ENCODE measurements at regions not wholly inside any gene's neighbourhood (a gene's known extent, or its start where the extent isn't known, plus 50 kb on each side); places are given as distances from the start of the nearest gene placed in this dataset.

DNA sequence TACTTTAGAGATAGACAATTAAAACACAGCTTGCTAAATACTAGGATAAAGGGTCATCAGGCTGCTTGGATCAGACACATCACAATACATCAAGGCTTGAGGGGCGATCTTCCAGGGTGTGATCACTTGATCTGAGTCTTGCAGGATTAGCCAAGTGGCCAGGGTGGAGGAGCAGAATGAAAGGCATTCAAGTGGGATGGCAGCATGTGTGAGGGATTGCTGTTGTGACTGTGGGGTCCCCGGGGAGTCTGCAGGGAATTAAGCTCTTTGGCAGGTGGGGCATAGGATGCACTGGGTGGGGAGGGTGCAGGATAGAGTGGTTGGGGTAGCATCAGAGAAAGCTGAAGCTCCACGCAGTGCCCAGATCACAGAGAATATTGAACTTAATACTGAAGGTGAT lies 58.0 kb upstream of the TMEM163 start:
- H3K27ac ChIP-seq = no peak overlapping the region
- TF ChIP-seq, protein P1, sequence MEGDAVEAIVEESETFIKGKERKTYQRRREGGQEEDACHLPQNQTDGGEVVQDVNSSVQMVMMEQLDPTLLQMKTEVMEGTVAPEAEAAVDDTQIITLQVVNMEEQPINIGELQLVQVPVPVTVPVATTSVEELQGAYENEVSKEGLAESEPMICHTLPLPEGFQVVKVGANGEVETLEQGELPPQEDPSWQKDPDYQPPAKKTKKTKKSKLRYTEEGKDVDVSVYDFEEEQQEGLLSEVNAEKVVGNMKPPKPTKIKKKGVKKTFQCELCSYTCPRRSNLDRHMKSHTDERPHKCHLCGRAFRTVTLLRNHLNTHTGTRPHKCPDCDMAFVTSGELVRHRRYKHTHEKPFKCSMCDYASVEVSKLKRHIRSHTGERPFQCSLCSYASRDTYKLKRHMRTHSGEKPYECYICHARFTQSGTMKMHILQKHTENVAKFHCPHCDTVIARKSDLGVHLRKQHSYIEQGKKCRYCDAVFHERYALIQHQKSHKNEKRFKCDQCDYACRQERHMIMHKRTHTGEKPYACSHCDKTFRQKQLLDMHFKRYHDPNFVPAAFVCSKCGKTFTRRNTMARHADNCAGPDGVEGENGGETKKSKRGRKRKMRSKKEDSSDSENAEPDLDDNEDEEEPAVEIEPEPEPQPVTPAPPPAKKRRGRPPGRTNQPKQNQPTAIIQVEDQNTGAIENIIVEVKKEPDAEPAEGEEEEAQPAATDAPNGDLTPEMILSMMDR (conservative IDR thresholded peaks at IDR 0.05) = no peak
- TF ChIP-seq ZFX (IDR thresholded peaks at IDR 0.05) = no peak

DNA sequence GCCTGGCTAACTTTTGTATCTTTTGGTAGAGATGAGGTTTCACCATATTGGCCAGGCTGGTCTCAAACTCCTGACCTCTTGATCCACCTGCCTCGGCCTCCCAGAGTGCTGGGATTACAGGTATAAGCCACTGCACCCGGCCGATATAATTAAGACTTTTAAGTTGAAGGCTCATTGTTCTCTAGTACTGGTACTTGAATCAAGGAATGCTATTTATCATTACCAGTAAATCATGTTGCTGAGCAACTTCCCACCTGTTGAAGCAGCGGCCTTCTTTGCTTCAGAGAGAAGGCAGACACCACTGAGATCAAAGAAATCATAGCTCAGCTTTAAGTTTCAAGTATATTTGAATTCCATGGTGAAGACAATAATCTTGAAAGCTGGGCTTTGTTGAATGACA lies 58.8 kb upstream of the TMEM163 start:
- TF ChIP-seq ZFX (IDR thresholded peaks at IDR 0.05) = no peak
- TF ChIP-seq, protein P1 (conservative IDR thresholded peaks at IDR 0.05) = no peak
- H3K27ac ChIP-seq = no peak overlapping the region

DNA sequence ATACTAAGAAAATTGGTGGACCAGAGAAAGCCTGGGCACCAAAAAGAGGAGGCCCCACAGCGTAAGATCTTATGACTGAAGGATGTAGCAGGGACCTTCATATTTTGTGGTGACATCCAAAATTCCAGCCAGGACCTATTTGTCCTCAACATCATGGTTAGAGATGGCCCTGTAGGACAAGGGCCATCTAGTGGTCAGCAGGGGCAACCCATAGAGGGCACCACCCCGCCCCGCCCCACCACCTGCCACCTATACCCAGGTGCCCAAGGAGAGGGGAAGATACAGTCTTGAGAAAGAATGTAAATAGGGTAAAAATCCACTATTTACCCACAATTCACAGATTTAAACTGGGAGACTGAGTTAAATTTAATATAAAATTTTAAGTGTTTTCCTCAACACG lies 59.6 kb upstream of the TMEM163 start:
- TF ChIP-seq ZFX (IDR thresholded peaks at IDR 0.05) = no peak
- TF ChIP-seq, protein P1 (conservative IDR thresholded peaks at IDR 0.05) = peak; percentile 82
- H3K27ac ChIP-seq = no peak overlapping the region

DNA sequence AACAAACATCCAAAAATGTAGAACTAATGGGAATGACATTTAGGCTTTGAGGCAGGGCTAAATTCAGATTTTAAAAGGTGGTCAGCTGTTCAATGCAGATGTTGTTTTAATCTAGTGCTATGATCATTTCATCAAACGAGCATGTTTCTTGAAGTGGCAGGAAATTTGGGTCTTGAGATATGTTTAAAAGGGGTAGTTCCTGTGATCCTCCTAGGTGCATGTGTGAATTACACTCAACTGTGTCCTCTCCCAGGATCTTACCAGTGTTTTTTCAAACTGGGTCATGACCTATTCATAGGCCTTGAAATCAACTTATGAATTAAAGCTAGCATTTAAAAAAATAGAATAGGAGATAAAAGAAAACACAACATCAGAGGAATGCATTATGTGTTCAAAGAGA lies 57.4 kb upstream of the ACMSD start:
- TF ChIP-seq ZFX (IDR thresholded peaks at IDR 0.05) = no peak
- TF ChIP-seq, protein P1 (conservative IDR thresholded peaks at IDR 0.05) = no peak
- no peak overlapping the region for H3K27ac ChIP-seq

DNA sequence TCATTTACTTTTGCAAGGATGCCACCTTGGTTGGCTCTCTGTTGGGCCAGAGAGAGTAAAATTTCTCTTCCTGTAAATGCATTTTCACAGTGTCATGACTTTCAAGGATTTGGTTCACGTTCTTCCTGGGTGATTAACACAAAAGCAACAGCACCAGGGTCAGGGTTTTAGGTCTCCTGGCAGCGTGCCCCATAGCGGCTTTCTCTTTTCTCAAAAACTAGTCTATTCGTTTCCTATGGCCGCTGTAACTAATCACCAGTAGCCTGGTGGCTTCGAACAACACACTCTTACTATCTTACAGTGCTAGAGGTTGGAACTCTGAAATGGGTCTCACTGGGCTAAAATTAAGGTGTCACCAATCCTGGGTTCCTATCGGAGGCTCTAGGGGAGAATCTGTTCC lies 56.3 kb upstream of the ACMSD start:
- TF ChIP-seq, protein P1 (conservative IDR thresholded peaks at IDR 0.05) = no peak
- no peak for TF ChIP-seq ZFX (IDR thresholded peaks at IDR 0.05)
- no peak overlapping the region for H3K27ac ChIP-seq

DNA sequence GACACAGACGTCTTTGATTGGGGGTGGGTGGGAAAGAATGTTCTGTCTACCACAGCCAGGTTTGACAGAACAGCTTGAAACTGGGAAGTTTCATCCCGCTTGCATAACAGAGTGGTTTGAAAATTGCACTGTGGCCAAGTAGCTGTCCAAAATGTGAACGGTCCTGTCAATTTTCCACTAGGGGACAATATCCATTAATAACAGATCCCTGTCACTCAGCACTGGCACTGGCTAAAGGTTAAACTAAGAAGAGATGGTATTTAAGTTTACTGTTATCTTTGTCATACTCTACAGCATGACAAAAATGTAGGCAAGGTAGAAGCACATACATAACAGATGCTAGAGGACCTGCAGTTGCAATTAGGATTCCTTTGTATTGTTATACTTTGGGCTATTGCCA lies 55.6 kb upstream of the ACMSD start:
- TF ChIP-seq, protein P1 (conservative IDR thresholded peaks at IDR 0.05) = peak; percentile 79
- TF ChIP-seq ZFX (IDR thresholded peaks at IDR 0.05) = no peak
- no peak overlapping the region for H3K27ac ChIP-seq

DNA sequence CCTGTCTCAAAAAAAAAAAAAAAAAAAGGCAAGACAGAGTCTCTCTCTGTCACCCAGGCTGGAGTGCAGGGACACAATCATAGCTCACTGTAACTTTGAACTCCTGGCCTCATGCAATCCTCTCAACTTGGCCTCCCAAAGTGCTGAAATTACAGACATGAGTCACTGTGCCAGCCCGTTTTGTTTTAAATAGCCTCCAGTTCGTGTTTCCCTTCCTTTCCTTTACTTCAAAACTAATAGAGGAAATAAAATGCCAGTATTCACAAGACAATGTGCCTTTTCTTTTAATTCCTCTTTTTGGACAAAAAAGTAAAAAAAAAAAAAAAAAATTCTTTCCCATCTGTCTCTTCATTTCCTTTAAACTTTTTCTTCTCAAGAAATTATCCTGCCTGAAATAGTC lies 54.5 kb upstream of the ACMSD start:
- H3K27ac ChIP-seq = no peak overlapping the region
- no peak for TF ChIP-seq ZFX (IDR thresholded peaks at IDR 0.05)
- TF ChIP-seq, protein P1 (conservative IDR thresholded peaks at IDR 0.05) = no peak
